ENCODE measurements at regions not wholly inside any gene's neighbourhood (a gene's known extent, or its start where the extent isn't known, plus 50 kb on each side); places are given as distances from the start of the nearest gene placed in this dataset.
"Not testable (repeated sequence)": the region's sequence is repeated elsewhere in the genome, so short reads cannot be mapped to it uniquely, and the experiment has no call there.

GRCh38 chr12:131432532-131433260 is 278.2 kb upstream of the SFSWAP start:
- no peak for DNase-seq (ENCODE audit: low read depth in 2 of 2, low spot score in 1 of 2)

- DNase-seq (ENCODE audit: low read depth in 2 of 2, low spot score in 1 of 2) = no peak
Measured at GRCh38 chr12:131434208-131435125, 276.4 kb upstream of the SFSWAP start.

- no peak for DNase-seq (ENCODE audit: low read depth in 2 of 2, low spot score in 1 of 2)
Measured at GRCh38 chr12:131436922-131437705, 273.8 kb upstream of the SFSWAP start.

- DNase-seq (ENCODE audit: low read depth in 2 of 2, low spot score in 1 of 2) = no peak
Measured at GRCh38 chr12:131437706-131438492, 273.0 kb upstream of the SFSWAP start.

GRCh38 chr12:131438493-131438835 is 272.4 kb upstream of the SFSWAP start:
- not testable (repeated sequence) for DNase-seq (ENCODE audit: low read depth in 2 of 2, low spot score in 1 of 2)

- no peak for DNase-seq (ENCODE audit: low read depth in 2 of 2, low spot score in 1 of 2)
Measured at GRCh38 chr12:131438881-131439280, 272.0 kb upstream of the SFSWAP start.

GRCh38 chr12:131439752-131440151 is 271.1 kb upstream of the SFSWAP start:
- not testable (repeated sequence) for DNase-seq (ENCODE audit: low read depth in 2 of 2, low spot score in 1 of 2)

GRCh38 chr12:131440209-131441059 is 270.5 kb upstream of the SFSWAP start:
- DNase-seq (ENCODE audit: low read depth in 2 of 2, low spot score in 1 of 2) = not testable (repeated sequence)

GRCh38 chr12:131441060-131441396 is 269.9 kb upstream of the SFSWAP start:
- no peak for DNase-seq (ENCODE audit: low read depth in 2 of 2, low spot score in 1 of 2)

- no peak for DNase-seq (ENCODE audit: low read depth in 2 of 2, low spot score in 1 of 2)
Measured at GRCh38 chr12:131441638-131442336, 269.1 kb upstream of the SFSWAP start.

GRCh38 chr12:131442337-131442918 is 268.5 kb upstream of the SFSWAP start:
- DNase-seq (ENCODE audit: low read depth in 2 of 2, low spot score in 1 of 2) = no peak

- DNase-seq (ENCODE audit: low read depth in 2 of 2, low spot score in 1 of 2) = no peak
Measured at GRCh38 chr12:131443019-131444000, 267.6 kb upstream of the SFSWAP start.

GRCh38 chr12:131444220-131445164 is 266.4 kb upstream of the SFSWAP start:
- no peak for DNase-seq (ENCODE audit: low read depth in 2 of 2, low spot score in 1 of 2)

GRCh38 chr12:131445184-131445774 is 265.6 kb upstream of the SFSWAP start:
- no peak for DNase-seq (ENCODE audit: low read depth in 2 of 2, low spot score in 1 of 2)

GRCh38 chr12:131445795-131446194 is 265.1 kb upstream of the SFSWAP start:
- no peak for DNase-seq (ENCODE audit: low read depth in 2 of 2, low spot score in 1 of 2)

GRCh38 chr12:131447636-131448035 is 263.3 kb upstream of the SFSWAP start:
- not testable (repeated sequence) for DNase-seq (ENCODE audit: low read depth in 2 of 2, low spot score in 1 of 2)
